ENCODE measurements at regions not wholly inside any gene's neighbourhood (a gene's known extent, or its start where the extent isn't known, plus 50 kb on each side); places are given as distances from the start of the nearest gene placed in this dataset.

- no peaks in the 10 kb centered on the region for H3K79me1 ChIP-seq (ENCODE audit: low read depth, low read length)
- H4K91ac ChIP-seq (ENCODE audit: low read depth, low read length, poor library complexity), result no peak overlapping the region
- H3K27me3 ChIP-seq (ENCODE audit: control insufficient read depth in 3 of 3, insufficient read depth in 3 of 3, low read depth in 1 of 3, low read length in 3 of 3), result no peaks in the 10 kb centered on the region
- no peaks in the 10 kb centered on the region for H3K4me1 ChIP-seq (ENCODE audit: control insufficient read depth in 2 of 2, insufficient read depth in 1 of 2, low read depth in 1 of 2, low read length in 2 of 2)
- no peak overlapping the region for H3K14ac ChIP-seq (ENCODE audit: low read length)
- H3K18ac ChIP-seq (ENCODE audit: low read length), result no peak overlapping the region
- no CpG with 5 or more reads among the region's 1 CpG for WGBS, 2 donors (ENCODE audit: extremely low coverage in 2 of 2, insufficient read length in 2 of 2, insufficient replicate concordance in 1 of 2)
- H2AFZ ChIP-seq (ENCODE audit: low read length), result peak overlapping the region; percentile 89
- no peak overlapping the region for H2BK15ac ChIP-seq (ENCODE audit: low read length)
- no peaks in the 10 kb centered on the region for H3K9me3 ChIP-seq (replicated peaks in 1 of 2; ENCODE audit: control insufficient read depth in 2 of 2, insufficient read depth in 1 of 2, low read depth in 1 of 2, low read length in 2 of 2)
- H3K27ac ChIP-seq (replicated peaks; ENCODE audit: low read length), result no peak overlapping the region
- no peak overlapping the region for H2BK12ac ChIP-seq (ENCODE audit: low read length)
- no peak overlapping the region for H2AK5ac ChIP-seq (ENCODE audit: low read depth, low read length)
- H2BK5ac ChIP-seq (ENCODE audit: low read length), result no peak overlapping the region
- H3K36me3 ChIP-seq (replicated peaks in 1 of 2; ENCODE audit: control insufficient read depth in 2 of 2, insufficient read depth in 2 of 2, low read length in 2 of 2), result no peaks in the 10 kb centered on the region
- no peak overlapping the region for H3K4ac ChIP-seq (ENCODE audit: low read length)
- H3K4me2 ChIP-seq (ENCODE audit: insufficient read depth, low read length, poor library complexity, severe bottlenecking), result no peak overlapping the region
- no peak overlapping the region for H3K4me3 ChIP-seq (ENCODE audit: low read length in 2 of 2)
- no peak overlapping the region for H2BK120ac ChIP-seq (ENCODE audit: low read depth, low read length)
- no peak overlapping the region for H3K23ac ChIP-seq (ENCODE audit: low read depth, low read length, poor library complexity)
- no peak overlapping the region for H3K9ac ChIP-seq (ENCODE audit: low read depth, low read length, poor library complexity)
- H4K8ac ChIP-seq (ENCODE audit: low read depth, low read length), result no peak overlapping the region
- no peak for DNase-seq (ENCODE audit: low spot score)
These were observed 253.7 kb downstream of the ATXN7L3B start for GRCh38 chr12:74791365-74791764.

GRCh38 chr12:74794522-74794921 is 256.9 kb downstream of the ATXN7L3B start:
- Histone ChIP-seq H2BK120ac (ENCODE audit: low read depth, low read length) (no peak overlapping the region), H4K91ac (ENCODE audit: low read depth, low read length, poor library complexity) (no peak overlapping the region), H3K27ac (replicated peaks; ENCODE audit: low read length) (no peak overlapping the region), H3K9me3 (replicated peaks in 1 of 2; ENCODE audit: control insufficient read depth in 2 of 2, insufficient read depth in 1 of 2, low read depth in 1 of 2, low read length in 2 of 2) (no peaks in the 10 kb centered on the region), H2BK15ac (ENCODE audit: low read length) (no peak overlapping the region), H2AFZ (ENCODE audit: low read length) (peak overlapping the region; percentile 59), H3K27me3 (ENCODE audit: control insufficient read depth in 3 of 3, insufficient read depth in 3 of 3, low read depth in 1 of 3, low read length in 3 of 3) (no peaks in the 10 kb centered on the region), H3K9ac (ENCODE audit: low read depth, low read length, poor library complexity) (no peak overlapping the region), H2BK5ac (ENCODE audit: low read length) (no peak overlapping the region), H4K8ac (ENCODE audit: low read depth, low read length) (no peak overlapping the region), H3K23ac (ENCODE audit: low read depth, low read length, poor library complexity) (no peak overlapping the region), H3K4me3 (ENCODE audit: low read length in 2 of 2) (no peak overlapping the region), H3K36me3 (replicated peaks in 1 of 2; ENCODE audit: control insufficient read depth in 2 of 2, insufficient read depth in 2 of 2, low read length in 2 of 2) (no peaks in the 10 kb centered on the region), H3K79me1 (ENCODE audit: low read depth, low read length) (no peaks in the 10 kb centered on the region), H3K4me2 (ENCODE audit: insufficient read depth, low read length, poor library complexity, severe bottlenecking) (no peak overlapping the region), H2AK5ac (ENCODE audit: low read depth, low read length) (no peak overlapping the region), H3K14ac (ENCODE audit: low read length) (no peak overlapping the region), H3K4me1 (ENCODE audit: control insufficient read depth in 2 of 2, insufficient read depth in 1 of 2, low read depth in 1 of 2, low read length in 2 of 2) (no peaks in the 10 kb centered on the region), H2BK12ac (ENCODE audit: low read length) (no peak overlapping the region), H3K4ac (ENCODE audit: low read length) (no peak overlapping the region), H3K18ac (ENCODE audit: low read length) (no peak overlapping the region)
- no peak for DNase-seq (ENCODE audit: low spot score)
- no CpG with 5 or more reads among the region's 4 CpGs for WGBS, 2 donors (ENCODE audit: extremely low coverage in 2 of 2, insufficient read length in 2 of 2, insufficient replicate concordance in 1 of 2)

- no peak overlapping the region for H3K18ac ChIP-seq (ENCODE audit: low read length)
- no peak overlapping the region for H2AK5ac ChIP-seq (ENCODE audit: low read depth, low read length)
- no peak overlapping the region for H4K8ac ChIP-seq (ENCODE audit: low read depth, low read length)
- no peaks in the 10 kb centered on the region for H3K36me3 ChIP-seq (replicated peaks in 1 of 2; ENCODE audit: control insufficient read depth in 2 of 2, insufficient read depth in 2 of 2, low read length in 2 of 2)
- H3K4me1 ChIP-seq (ENCODE audit: control insufficient read depth in 2 of 2, insufficient read depth in 1 of 2, low read depth in 1 of 2, low read length in 2 of 2), result no peaks in the 10 kb centered on the region
- no peak overlapping the region for H2BK5ac ChIP-seq (ENCODE audit: low read length)
- H3K79me1 ChIP-seq (ENCODE audit: low read depth, low read length), result no peaks in the 10 kb centered on the region
- WGBS, 2 donors (ENCODE audit: extremely low coverage in 2 of 2, insufficient read length in 2 of 2, insufficient replicate concordance in 1 of 2), result no CpG with 5 or more reads among the region's 2 CpGs
- no peak overlapping the region for H3K27ac ChIP-seq (replicated peaks; ENCODE audit: low read length)
- no peak overlapping the region for H2BK15ac ChIP-seq (ENCODE audit: low read length)
- no peak overlapping the region for H3K4me3 ChIP-seq (ENCODE audit: low read length in 2 of 2)
- H3K23ac ChIP-seq (ENCODE audit: low read depth, low read length, poor library complexity), result no peak overlapping the region
- no peak overlapping the region for H3K4ac ChIP-seq (ENCODE audit: low read length)
- no peak overlapping the region for H2AFZ ChIP-seq (ENCODE audit: low read length)
- H2BK120ac ChIP-seq (ENCODE audit: low read depth, low read length), result no peak overlapping the region
- no peak for DNase-seq (ENCODE audit: low spot score)
- no peaks in the 10 kb centered on the region for H3K27me3 ChIP-seq (ENCODE audit: control insufficient read depth in 3 of 3, insufficient read depth in 3 of 3, low read depth in 1 of 3, low read length in 3 of 3)
- no peak overlapping the region for H3K9ac ChIP-seq (ENCODE audit: low read depth, low read length, poor library complexity)
- H3K9me3 ChIP-seq (replicated peaks in 1 of 2; ENCODE audit: control insufficient read depth in 2 of 2, insufficient read depth in 1 of 2, low read depth in 1 of 2, low read length in 2 of 2), result no peaks in the 10 kb centered on the region
- no peak overlapping the region for H4K91ac ChIP-seq (ENCODE audit: low read depth, low read length, poor library complexity)
- H3K14ac ChIP-seq (ENCODE audit: low read length), result no peak overlapping the region
- no peak overlapping the region for H2BK12ac ChIP-seq (ENCODE audit: low read length)
- no peak overlapping the region for H3K4me2 ChIP-seq (ENCODE audit: insufficient read depth, low read length, poor library complexity, severe bottlenecking)
These were observed 264.0 kb downstream of the ATXN7L3B start for GRCh38 chr12:74801625-74802024.

GRCh38 chr12:74816398-74817175 is 279.0 kb downstream of the ATXN7L3B start:
- Histone ChIP-seq H3K14ac (ENCODE audit: low read length) (peak overlapping the region; percentile 47), H3K9me3 (replicated peaks in 1 of 2; ENCODE audit: control insufficient read depth in 2 of 2, insufficient read depth in 1 of 2, low read depth in 1 of 2, low read length in 2 of 2) (peaks cover 0 to 2% of the 10 kb centered on the region in 2 donors), H2BK15ac (ENCODE audit: low read length) (no peak overlapping the region), H3K79me1 (ENCODE audit: low read depth, low read length) (no peaks in the 10 kb centered on the region), H3K27ac (replicated peaks; ENCODE audit: low read length) (no peak overlapping the region), H3K27me3 (ENCODE audit: control insufficient read depth in 3 of 3, insufficient read depth in 3 of 3, low read depth in 1 of 3, low read length in 3 of 3) (no peaks in the 10 kb centered on the region), H4K91ac (ENCODE audit: low read depth, low read length, poor library complexity) (no peak overlapping the region), H3K9ac (ENCODE audit: low read depth, low read length, poor library complexity) (no peak overlapping the region), H3K4me1 (ENCODE audit: control insufficient read depth in 2 of 2, insufficient read depth in 1 of 2, low read depth in 1 of 2, low read length in 2 of 2) (no peaks in the 10 kb centered on the region), H3K18ac (ENCODE audit: low read length) (no peak overlapping the region), H2BK120ac (ENCODE audit: low read depth, low read length) (no peak overlapping the region), H2AFZ (ENCODE audit: low read length) (peak overlapping the region; percentile 29), H2BK12ac (ENCODE audit: low read length) (no peak overlapping the region), H3K4me2 (ENCODE audit: insufficient read depth, low read length, poor library complexity, severe bottlenecking) (no peak overlapping the region), H2AK5ac (ENCODE audit: low read depth, low read length) (no peak overlapping the region), H4K8ac (ENCODE audit: low read depth, low read length) (no peak overlapping the region), H2BK5ac (ENCODE audit: low read length) (no peak overlapping the region), H3K4me3 (ENCODE audit: low read length in 2 of 2) (peak overlapping the region in 1 of 2 donors; percentile 22), H3K23ac (ENCODE audit: low read depth, low read length, poor library complexity) (peak overlapping the region; percentile 3), H3K4ac (ENCODE audit: low read length) (no peak overlapping the region), H3K36me3 (replicated peaks in 1 of 2; ENCODE audit: control insufficient read depth in 2 of 2, insufficient read depth in 2 of 2, low read length in 2 of 2) (no peaks in the 10 kb centered on the region)
- WGBS, 2 donors (ENCODE audit: extremely low coverage in 2 of 2, insufficient read length in 2 of 2, insufficient replicate concordance in 1 of 2), result no CpG with 5 or more reads among the region's 10 CpGs
- DNase-seq (ENCODE audit: low spot score), result no peak
